B cell (primary cell): ENCODE measurements at regions not wholly inside any gene's neighbourhood (a gene's known extent, or its start where the extent isn't known, plus 50 kb on each side); places are given as distances from the start of the nearest gene placed in this dataset.

ENCODE experiments used
- ATAC-seq: fragments of 200-7000 bp; cut with Tn5 transposase; one replicate; pipeline ENCODE4 v1.10.0; 2021; ENCODE audit warnings: low read depth, mild to moderate bottlenecking, moderate number of reproducible peaks, moderate library complexity
- CTCF ChIA-PET: fragments of 350-600 bp; sonication (Branson Sonifier 250); formaldehyde crosslinking; loops from one replicate; lab custom pipeline; 2021; ENCODE audit warnings: antibody characterized with exemption, inconsistent platforms; lab: Charles Lee
- POLR2A ChIA-PET: fragments of 350-600 bp; sonication (Branson Sonifier 250); formaldehyde crosslinking; loops from one replicate; lab custom pipeline; 2021; ENCODE audit warnings: antibody characterized with exemption; lab: Charles Lee
- DNase-seq: peaks from one replicate; pipeline ENCODE4 v3.0.0; 2013
- H2AFZ ChIP-seq: 2 replicates; pipeline ENCODE4 v1.6.1; 2012; ENCODE audit warnings: mild to moderate bottlenecking, low read depth, low read length; ENCODE audit not compliant: insufficient read depth, poor library complexity, severe bottlenecking
- H3K27ac ChIP-seq, 2 donors: 1 replicate in 1 of 2; 2 replicates in 1 of 2; pipeline ENCODE4 v1.5.1; 2012 to 2013; ENCODE audit warnings: low read length in 2 of 2, mild to moderate bottlenecking in 2 of 2, moderate library complexity in 1 of 2
- H3K27me3 ChIP-seq, 4 experiments: fragments of 200-600 bp in 1 of 4; sonication (generic) in 1 of 4; replicated peaks in 1 of 4; 1 replicate in 2 of 4; 2 replicates in 2 of 4; pipeline versions ENCODE4 v1.6.1 to v1.7.0; 2013 to 2016; ENCODE audit warnings: low read length in 3 of 4, mild to moderate bottlenecking in 2 of 4, mixed read lengths in 1 of 4, moderate library complexity in 1 of 4; ENCODE audit not compliant: insufficient read depth in 4 of 4, control insufficient read depth in 3 of 4; ENCODE audit errors: control extremely low read depth in 1 of 4
- H3K36me3 ChIP-seq, 2 experiments: replicated peaks in 1 of 2; 1 replicate in 1 of 2; 2 replicates in 1 of 2; pipeline versions ENCODE4 v1.6.1 to v1.7.1; 2013; ENCODE audit warnings: low read length in 1 of 2; ENCODE audit not compliant: insufficient read depth in 2 of 2, control insufficient read depth in 1 of 2; ENCODE audit errors: control extremely low read depth in 1 of 2, extremely low read depth in 1 of 2
- H3K4me1 ChIP-seq, 2 donors: fragments of 200-600 bp in 1 of 2; sonication (generic) in 1 of 2; 1 replicate in 1 of 2; 2 replicates in 1 of 2; pipeline versions ENCODE4 v1.5.1 to v1.6.1; 2013 to 2017; ENCODE audit warnings: low read length in 2 of 2; ENCODE audit not compliant: control insufficient read depth in 2 of 2, insufficient read depth in 2 of 2
- H3K4me2 ChIP-seq: replicated peaks from 2 replicates; pipeline ENCODE3; 2012; ENCODE audit warnings: mild to moderate bottlenecking, low read depth, low read length; ENCODE audit not compliant: poor library complexity, severe bottlenecking
- H3K4me3 ChIP-seq, 5 experiments: fragments of 200-600 bp in 1 of 5; sonication (generic) in 1 of 5; 1 replicate in 3 of 5; 2 replicates in 2 of 5; pipeline versions ENCODE4 v1.5.1 to v1.7.0; 2011 to 2016; ENCODE audit warnings: low read length in 4 of 5, mild to moderate bottlenecking in 4 of 5, low read depth in 2 of 5, control low read depth in 1 of 5, moderate library complexity in 1 of 5; ENCODE audit not compliant: insufficient read depth in 1 of 5; ENCODE audit errors: control extremely low read depth in 1 of 5, extremely low read depth in 1 of 5
- H3K79me2 ChIP-seq: fragments of 200-600 bp; sonication (generic); one replicate; pipeline ENCODE4 v1.6.0; 2016; ENCODE audit warnings: low read length; ENCODE audit not compliant: control insufficient read depth, insufficient read depth
- H3K9ac ChIP-seq: fragments of 200-600 bp; sonication (generic); 2 replicates; pipeline ENCODE4 v1.6.1; 2017; ENCODE audit warnings: mild to moderate bottlenecking, low read length, moderate library complexity
- H3K9me3 ChIP-seq, 3 donors: one replicate each; pipeline versions ENCODE4 v1.6.1 to v1.7.1; 2013; ENCODE audit warnings: low read length in 2 of 3; ENCODE audit not compliant: control insufficient read depth in 2 of 3, insufficient read depth in 1 of 3; ENCODE audit errors: control extremely low read depth in 1 of 3
- H4K20me1 ChIP-seq: 2 replicates; pipeline ENCODE4 v1.6.0; 2012; ENCODE audit warnings: mild to moderate bottlenecking, low read length; ENCODE audit not compliant: insufficient read depth, control insufficient read depth, poor library complexity, severe bottlenecking
- H3K27ac Mint-ChIP-seq: one replicate; pipeline ENCODE4 v1.8.0; 2021; ENCODE audit warnings: mixed read lengths
- H3K27me3 Mint-ChIP-seq: one replicate; pipeline ENCODE4 v1.8.0; 2021; ENCODE audit warnings: mixed read lengths
- H3K4me1 Mint-ChIP-seq: one replicate; pipeline ENCODE4 v1.8.0; 2021; ENCODE audit warnings: mixed read lengths
- H3K4me3 Mint-ChIP-seq: one replicate; pipeline ENCODE4 v1.8.0; 2021; ENCODE audit warnings: mixed read lengths
- H3K9me3 Mint-ChIP-seq: one replicate; pipeline ENCODE4 v1.8.0; 2022; ENCODE audit warnings: mixed read lengths; ENCODE audit not compliant: insufficient read depth
- EZH2 ChIP-seq: IDR thresholded peaks from 2 replicates; pipeline ENCODE4 v1.6.1; 2012; ENCODE audit warnings: borderline replicate concordance, low read depth, mild to moderate bottlenecking, moderate library complexity, low read length; ENCODE audit not compliant: insufficient read depth, poor library complexity, severe bottlenecking
- WGBS: methylation state at CpG from one replicate; pipeline ENCODE4 v1.1.5; 2013; ENCODE audit warnings: missing lambda C conversion rate; ENCODE audit not compliant: insufficient coverage; 5-methylcytosine and 5-hydroxymethylcytosine counted together
- intact Hi-C: fragments of 100-400 bp; cut with micrococcal nuclease; formaldehyde crosslinking; loops from one replicate; pipeline ENCODE4 v1.10.0; 2022
- TF ChIP-seq, protein P1 (sequence below): fragments of 200-600 bp; IDR thresholded peaks from one replicate; pipeline ENCODE4 v1.8.0; 2022; ENCODE audit warnings: antibody characterized with exemption, mild to moderate bottlenecking

GRCh38 chr14:40271480-40271879, 839.2 kb upstream of the FBXO33 start:
- Mint-ChIP-seq H3K9me3 (peaks cover 4% of the 10 kb centered on the region), H3K27me3 (no peaks in the 10 kb centered on the region), H3K4me1 (no peaks in the 10 kb centered on the region), H3K4me3 (no peak overlapping the region), H3K27ac (no peak overlapping the region)
- H4K20me1 ChIP-seq: no peaks in the 10 kb centered on the region
- intact Hi-C loops: no loop called here
- no peak overlapping the region for H3K4me3 ChIP-seq
- WGBS: no CpG with 5 or more reads among the region's 1 CpG
- no peak overlapping the region for H3K4me2 ChIP-seq
- CTCF ChIA-PET: no interaction called here
- H3K9ac ChIP-seq: no peak overlapping the region
- H3K27me3 ChIP-seq: no peaks in the 10 kb centered on the region
- DNase-seq (no peak), ATAC-seq (no peak)
- H3K27ac ChIP-seq: no peak overlapping the region
- H2AFZ ChIP-seq: no peak overlapping the region
- no peaks in the 10 kb centered on the region for H3K79me2 ChIP-seq
- no peaks in the 10 kb centered on the region for H3K36me3 ChIP-seq
- no peaks in the 10 kb centered on the region for H3K9me3 ChIP-seq
- no peaks in the 10 kb centered on the region for H3K4me1 ChIP-seq
- POLR2A ChIA-PET: no interaction called here
- no peak for TF ChIP-seq EZH2
- TF ChIP-seq, protein P1, sequence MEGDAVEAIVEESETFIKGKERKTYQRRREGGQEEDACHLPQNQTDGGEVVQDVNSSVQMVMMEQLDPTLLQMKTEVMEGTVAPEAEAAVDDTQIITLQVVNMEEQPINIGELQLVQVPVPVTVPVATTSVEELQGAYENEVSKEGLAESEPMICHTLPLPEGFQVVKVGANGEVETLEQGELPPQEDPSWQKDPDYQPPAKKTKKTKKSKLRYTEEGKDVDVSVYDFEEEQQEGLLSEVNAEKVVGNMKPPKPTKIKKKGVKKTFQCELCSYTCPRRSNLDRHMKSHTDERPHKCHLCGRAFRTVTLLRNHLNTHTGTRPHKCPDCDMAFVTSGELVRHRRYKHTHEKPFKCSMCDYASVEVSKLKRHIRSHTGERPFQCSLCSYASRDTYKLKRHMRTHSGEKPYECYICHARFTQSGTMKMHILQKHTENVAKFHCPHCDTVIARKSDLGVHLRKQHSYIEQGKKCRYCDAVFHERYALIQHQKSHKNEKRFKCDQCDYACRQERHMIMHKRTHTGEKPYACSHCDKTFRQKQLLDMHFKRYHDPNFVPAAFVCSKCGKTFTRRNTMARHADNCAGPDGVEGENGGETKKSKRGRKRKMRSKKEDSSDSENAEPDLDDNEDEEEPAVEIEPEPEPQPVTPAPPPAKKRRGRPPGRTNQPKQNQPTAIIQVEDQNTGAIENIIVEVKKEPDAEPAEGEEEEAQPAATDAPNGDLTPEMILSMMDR: no peak

- TF ChIP-seq, protein P1: no peak
- TF ChIP-seq EZH2: no peak
Observed at GRCh38 chr14:40269436-40269835, 837.2 kb upstream of the FBXO33 start.

More at GRCh38 chr14:40269436-40269835, 837.2 kb upstream of the FBXO33 start:
- POLR2A ChIA-PET: no interaction called here
- no peaks in the 10 kb centered on the region for H3K27me3 Mint-ChIP-seq
- Histone ChIP-seq H3K79me2 (no peaks in the 10 kb centered on the region), H4K20me1 (no peaks in the 10 kb centered on the region), H3K4me1 (peaks cover 0 to 4% of the 10 kb centered on the region in 2 donors), H3K9me3 (no peaks in the 10 kb centered on the region), H2AFZ (no peak overlapping the region), H3K9ac (no peak overlapping the region), H3K4me3 (no peak overlapping the region), H3K36me3 (no peaks in the 10 kb centered on the region), H3K4me2 (no peak overlapping the region), H3K27me3 (no peaks in the 10 kb centered on the region), H3K27ac (no peak overlapping the region)
- DNase-seq: no peak
- CTCF ChIA-PET: no interaction called here
- ATAC-seq: no peak
- H3K4me1 Mint-ChIP-seq: peaks cover 3% of the 10 kb centered on the region
- H3K4me3 Mint-ChIP-seq: no peak overlapping the region
- no peak overlapping the region for H3K27ac Mint-ChIP-seq
- H3K9me3 Mint-ChIP-seq: peaks cover 1% of the 10 kb centered on the region
- WGBS: no CpG with 5 or more reads among the region's 2 CpGs
- intact Hi-C loops: no loop called here
